GM23338 (cell line): ENCODE measurements at regions not wholly inside any gene's neighbourhood (a gene's known extent, or its start where the extent isn't known, plus 50 kb on each side); places are given as distances from the start of the nearest gene placed in this dataset.
"Not testable (repeated sequence)": the region's sequence is repeated elsewhere in the genome, so short reads cannot be mapped to it uniquely, and the experiment has no call there.

Experiments used
- CREB1 ChIP-seq: fragments of 250-450 bp; sonication (Bioruptor Pico); IDR thresholded peaks from 2 replicates; pipeline ENCODE4 v1.5.0; 2020; ENCODE audit warnings: low read depth, mild to moderate bottlenecking, moderate library complexity
- CTCF ChIP-seq, 2 experiments: fragments of 200-600 bp in 1 of 2; sonication (generic) in 1 of 2; conservative IDR thresholded peaks; 2 replicates each; pipeline versions ENCODE4 v1.5.1 to v1.6.1; 2016 to 2017; ENCODE audit warnings: antibody characterized with exemption in 2 of 2, low read depth in 2 of 2, mild to moderate bottlenecking in 2 of 2, moderate library complexity in 1 of 2
- EZH2 ChIP-seq: fragments of 200-600 bp; sonication (generic); IDR thresholded peaks from one replicate; pipeline ENCODE4 v1.8.0; 2017; ENCODE audit warnings: antibody characterized with exemption, mild to moderate bottlenecking, low read depth; ENCODE audit not compliant: unreplicated experiment
- EZH2phosphoT487 ChIP-seq: fragments of 200-600 bp; sonication (generic); IDR thresholded peaks from one replicate; pipeline ENCODE4 v1.8.1; 2018; ENCODE audit warnings: antibody characterized with exemption; ENCODE audit not compliant: unreplicated experiment
- JUNB ChIP-seq: IDR thresholded peaks from one replicate; pipeline ENCODE4 v1.6.1; 2016; ENCODE audit warnings: antibody characterized with exemption; ENCODE audit not compliant: unreplicated experiment
- NANOG ChIP-seq: IDR thresholded peaks from 2 replicates; pipeline ENCODE4 v1.6.1; 2016; ENCODE audit warnings: antibody characterized with exemption, borderline replicate concordance
- POLR2AphosphoS5 ChIP-seq: IDR thresholded peaks from 2 replicates; pipeline ENCODE4 v1.6.1; 2016; ENCODE audit warnings: antibody characterized with exemption, low read depth
- REST ChIP-seq: IDR thresholded peaks from one replicate; pipeline ENCODE4 v1.6.1; 2018; ENCODE audit warnings: antibody characterized with exemption; ENCODE audit not compliant: unreplicated experiment
- ZNF114 ChIP-seq: fragments of 250-450 bp; sonication (Bioruptor Pico); IDR thresholded peaks from 2 replicates; pipeline ENCODE4 v1.5.0; 2020; ENCODE audit warnings: mild to moderate bottlenecking, moderate library complexity
- ZNF331 ChIP-seq: fragments of 250-450 bp; sonication (Bioruptor Pico); IDR thresholded peaks from 2 replicates; pipeline ENCODE4 v1.5.0; 2020; ENCODE audit warnings: low read depth, mild to moderate bottlenecking, moderate library complexity
- ZNF462 ChIP-seq: fragments of 250-450 bp; sonication (Bioruptor Pico); IDR thresholded peaks from 2 replicates; pipeline ENCODE4 v1.5.0; 2020; ENCODE audit warnings: mild to moderate bottlenecking, moderate library complexity

GRCh38 chr14:58922201-58922940 is 266.1 kb upstream of the DAAM1 start:
- TF ChIP-seq CTCF (conservative IDR thresholded peaks at IDR 0.05; ENCODE audit: low read depth in 2 of 2); POLR2AphosphoS5; EZH2phosphoT487; CREB1; ZNF331 (CRISPR knock-in tag); NANOG; REST; EZH2; JUNB; ZNF114 (CRISPR knock-in tag); ZNF462 (CRISPR knock-in tag): not testable (repeated sequence)
